22Rv1 (cell line): ENCODE measurements at regions not wholly inside any gene's neighbourhood (a gene's known extent, or its start where the extent isn't known, plus 50 kb on each side); places are given as distances from the start of the nearest gene placed in this dataset.

ENCODE experiments used
- H3K27ac ChIP-seq: fragments of 450-650 bp; 2 replicates; pipeline ENCODE4 v1.5.1; 2017
- CTCF ChIP-seq: fragments of 450-650 bp; IDR thresholded peaks from 2 replicates; pipeline ENCODE4 v1.5.1; 2017; ENCODE audit warnings: mild to moderate bottlenecking
- ZFX ChIP-seq: fragments of 450-650 bp; IDR thresholded peaks from 2 replicates; pipeline ENCODE4 v1.6.1; 2017; ENCODE audit warnings: antibody characterized with exemption, borderline replicate concordance

- TF ChIP-seq CTCF (no peak), ZFX (no peak)
- H3K27ac ChIP-seq = no peak overlapping the region
Measured at GRCh38 chr19:33927789-33928457, 131.3 kb downstream of the KCTD15 start.

- no peak overlapping the region for H3K27ac ChIP-seq
- no peak for TF ChIP-seq ZFX
- TF ChIP-seq CTCF = no peak
Measured at GRCh38 chr19:33928458-33928950, 131.8 kb downstream of the KCTD15 start.

- no peak overlapping the region for H3K27ac ChIP-seq
- TF ChIP-seq CTCF = no peak
- TF ChIP-seq ZFX = no peak
Measured at GRCh38 chr19:33933931-33934330, 137.3 kb downstream of the KCTD15 start.

DNA sequence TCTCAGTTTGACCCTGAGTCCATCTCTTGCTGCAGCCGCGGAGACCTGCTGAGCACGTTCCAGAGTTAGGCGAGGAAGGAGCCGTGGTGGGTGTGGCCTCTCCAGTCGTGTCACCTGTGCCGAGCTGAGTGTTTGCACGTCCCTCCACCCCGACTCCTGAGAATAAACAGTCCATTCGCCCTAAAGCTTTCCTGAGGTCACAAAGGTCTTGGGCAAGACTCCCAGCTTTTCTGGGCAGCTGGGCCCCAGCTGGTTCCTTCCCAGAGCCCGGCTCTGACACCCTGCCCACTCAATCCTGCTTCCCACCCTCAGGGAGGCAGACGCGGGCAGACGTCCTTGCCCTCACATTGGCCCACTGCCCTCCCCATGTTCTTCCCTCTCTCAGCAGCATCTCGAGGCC is 142.2 kb downstream of the KCTD15 start:
- TF ChIP-seq ZFX = no peak
- no peak overlapping the region for H3K27ac ChIP-seq

DNA sequence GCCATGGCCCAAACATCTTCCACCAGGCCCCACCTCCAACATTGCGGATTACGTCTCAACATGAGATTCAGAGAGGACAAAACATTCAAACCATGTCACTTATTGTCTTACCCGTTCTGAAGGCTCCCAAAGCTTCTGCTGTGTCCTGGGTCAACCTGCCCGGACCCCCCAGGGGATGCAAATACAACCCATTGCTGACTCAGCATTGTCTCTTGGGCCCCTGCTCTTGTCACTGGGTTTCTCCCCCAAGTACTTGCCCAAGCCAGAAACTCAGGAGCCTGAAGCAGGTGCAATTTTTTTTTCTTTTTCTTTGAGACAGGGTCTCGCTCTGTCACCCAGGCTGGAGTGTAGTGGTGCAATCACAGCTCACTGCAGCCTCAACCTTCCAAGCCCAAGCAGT is 144.5 kb downstream of the KCTD15 start:
- TF ChIP-seq CTCF (no peak), ZFX (no peak)
- no peak overlapping the region for H3K27ac ChIP-seq

- TF ChIP-seq CTCF (no peak), ZFX (no peak)
- H3K27ac ChIP-seq = no peak overlapping the region
Measured at GRCh38 chr19:33946535-33947264, 150.0 kb downstream of the KCTD15 start.

DNA sequence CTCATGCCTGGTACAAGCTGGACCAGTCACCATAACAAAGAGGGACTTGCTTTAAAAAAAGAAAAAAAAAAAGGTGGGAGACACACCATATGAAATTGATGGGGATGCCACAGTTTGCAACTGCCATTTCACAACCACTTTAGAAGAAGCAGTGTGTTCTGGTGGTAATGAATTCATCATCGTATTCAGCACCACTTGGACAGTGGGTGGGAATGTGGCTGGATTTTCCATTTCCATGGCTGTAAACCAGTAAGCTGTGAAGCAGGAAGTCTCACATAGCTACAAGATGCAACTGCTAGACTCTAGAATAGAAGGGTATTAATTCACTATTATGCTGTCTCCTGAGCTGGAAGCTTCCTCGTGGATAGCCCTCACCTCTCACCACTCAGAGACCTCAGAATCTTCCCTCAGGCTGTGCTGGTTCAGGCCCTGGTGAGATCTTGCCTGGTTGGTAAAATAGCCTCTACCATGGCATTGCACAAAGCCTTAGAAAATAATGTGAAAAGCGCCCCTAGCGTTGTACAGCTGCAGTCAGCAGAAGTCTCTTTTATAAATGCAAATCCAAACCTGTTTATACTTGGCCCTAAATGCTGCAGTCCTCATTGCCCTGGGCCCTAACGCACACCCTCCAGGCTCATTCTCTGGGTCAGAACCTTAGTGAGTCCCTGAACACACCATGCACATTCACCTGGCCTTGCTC is 150.7 kb downstream of the KCTD15 start:
- H3K27ac ChIP-seq = no peak overlapping the region
- TF ChIP-seq CTCF (peak; percentile 48), ZFX (no peak)
